ENCODE measurements at regions not wholly inside any gene's neighbourhood (a gene's known extent, or its start where the extent isn't known, plus 50 kb on each side); places are given as distances from the start of the nearest gene placed in this dataset.

- TF ChIP-seq POLR2A (IDR thresholded peaks at IDR 0.05) (no peak), CTCF (IDR thresholded peaks at IDR 0.05 in 4 of 5, conservative IDR thresholded peaks at IDR 0.05 in 1 of 5) (no peak)
These were observed 137.9 kb upstream of the TMCC3 start for GRCh38 chr12:94788298-94788697.

All from gastrocnemius medialis (tissue), 4 donors.